ENCODE measurements at regions not wholly inside any gene's neighbourhood (a gene's known extent, or its start where the extent isn't known, plus 50 kb on each side); places are given as distances from the start of the nearest gene placed in this dataset.

- no peak overlapping the region for H3K27ac ChIP-seq
- no peaks in the 10 kb centered on the region for H3K36me3 ChIP-seq (ENCODE audit: low read depth, missing control alignments)
- DNase-seq, result no peak
- H3K4me3 ChIP-seq, result no peak overlapping the region
- no peaks in the 10 kb centered on the region for H3K27me3 ChIP-seq
- H3K4me1 ChIP-seq, result no peaks in the 10 kb centered on the region
- WGBS, 2 donors, result 85 to 88% methylated on average over 3 of the region's 3 CpGs
- no peaks in the 10 kb centered on the region for H3K9me3 ChIP-seq
- no peak for TF ChIP-seq CTCF (IDR thresholded peaks at IDR 0.05)
- no peak for TF ChIP-seq POLR2A (IDR thresholded peaks at IDR 0.05)
- intact Hi-C loops (cut with DNase I; ENCODE audit: low total_unique reads), result no loop called here
These were observed 521.6 kb upstream of the ZNF337 start for GRCh38 chr20:26218301-26218700.

GRCh38 chr20:26216025-26216424 lies 519.4 kb upstream of the ZNF337 start:
- H3K27me3 ChIP-seq, result no peaks in the 10 kb centered on the region
- no peaks in the 10 kb centered on the region for H3K4me1 ChIP-seq
- H3K4me3 ChIP-seq, result no peak overlapping the region
- no peak for TF ChIP-seq CTCF (IDR thresholded peaks at IDR 0.05)
- TF ChIP-seq POLR2A (IDR thresholded peaks at IDR 0.05), result no peak
- H3K9me3 ChIP-seq, result no peaks in the 10 kb centered on the region
- H3K27ac ChIP-seq, result no peak overlapping the region
- 62 to 64% methylated on average over 1 of the region's 1 CpG for WGBS, 2 donors
- no peak for DNase-seq
- no peaks in the 10 kb centered on the region for H3K36me3 ChIP-seq (ENCODE audit: low read depth, missing control alignments)
- intact Hi-C loops (cut with DNase I; ENCODE audit: low total_unique reads), result no loop called here

- DNase-seq, result no peak
- intact Hi-C loops (cut with DNase I; ENCODE audit: low total_unique reads), result no loop called here
- TF ChIP-seq CTCF (IDR thresholded peaks at IDR 0.05) (no peak), POLR2A (IDR thresholded peaks at IDR 0.05) (no peak)
- WGBS, 2 donors, result 68 to 72% methylated on average over 3 of the region's 3 CpGs
- H3K36me3 ChIP-seq (ENCODE audit: low read depth, missing control alignments), result no peaks in the 10 kb centered on the region
- no peaks in the 10 kb centered on the region for H3K9me3 ChIP-seq
- H3K27ac ChIP-seq, result no peak overlapping the region
- no peaks in the 10 kb centered on the region for H3K27me3 ChIP-seq
- H3K4me3 ChIP-seq, result no peak overlapping the region
- H3K4me1 ChIP-seq, result no peaks in the 10 kb centered on the region
These were observed 518.3 kb upstream of the ZNF337 start for GRCh38 chr20:26214991-26215390.

- no peak for TF ChIP-seq POLR2A (IDR thresholded peaks at IDR 0.05)
- no peak for TF ChIP-seq CTCF (IDR thresholded peaks at IDR 0.05)
- H3K9me3 ChIP-seq, result no peaks in the 10 kb centered on the region
- peak overlapping the region in 1 of 2 donors; percentile 45 for H3K27ac ChIP-seq
- peak; percentile 16 for DNase-seq
- intact Hi-C loops (cut with DNase I; ENCODE audit: low total_unique reads), result no loop called here
- no peaks in the 10 kb centered on the region for H3K4me1 ChIP-seq
- H3K36me3 ChIP-seq (ENCODE audit: low read depth, missing control alignments), result no peaks in the 10 kb centered on the region
- peaks cover 5% of the 10 kb centered on the region for H3K27me3 ChIP-seq
- H3K4me3 ChIP-seq, result peak overlapping the region; percentile 44 to 56
- WGBS, 2 donors, result 5 to 11% methylated on average over 1 to 70 of the region's 88 CpGs
These were observed 512.7 kb upstream of the ZNF337 start for GRCh38 chr20:26209171-26209941.

Data from testis (tissue), 2 donors.